Iris pigment epithelial cell (primary cell): ENCODE measurements at regions not wholly inside any gene's neighbourhood (a gene's known extent, or its start where the extent isn't known, plus 50 kb on each side); places are given as distances from the start of the nearest gene placed in this dataset.
A peak's percentile ranks its signal among the peaks of the same experiment; 100 is the strongest.

ENCODE experiments used
- DNase-seq: peaks from one replicate; pipeline ENCODE4 v3.0.0-alpha.2; 2011; ENCODE audit warnings: low read depth

- DNase-seq = no peak
These were observed 1124.9 kb upstream of the ZEB2 start for GRCh38 chr2:145644820-145645302.

DNA sequence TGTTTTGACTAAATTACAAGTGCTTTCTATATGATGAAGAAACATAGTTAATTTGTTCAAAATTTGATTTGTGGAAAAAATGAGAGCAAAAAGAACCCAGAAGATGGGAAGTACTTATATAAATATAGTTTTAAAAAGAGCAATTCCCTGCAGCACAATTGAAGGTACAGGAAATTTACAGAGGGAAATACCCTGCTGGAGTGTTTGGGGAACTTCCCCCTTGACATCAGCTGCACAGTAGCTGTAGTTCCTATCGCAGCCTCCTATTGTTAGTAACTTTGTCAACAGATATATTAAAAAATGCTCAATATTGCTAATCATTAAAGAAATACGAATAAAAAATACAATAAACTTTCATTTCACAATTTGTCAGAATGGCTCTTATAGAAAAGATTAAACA lies 1118.8 kb upstream of the ZEB2 start:
- no peak for DNase-seq

DNA sequence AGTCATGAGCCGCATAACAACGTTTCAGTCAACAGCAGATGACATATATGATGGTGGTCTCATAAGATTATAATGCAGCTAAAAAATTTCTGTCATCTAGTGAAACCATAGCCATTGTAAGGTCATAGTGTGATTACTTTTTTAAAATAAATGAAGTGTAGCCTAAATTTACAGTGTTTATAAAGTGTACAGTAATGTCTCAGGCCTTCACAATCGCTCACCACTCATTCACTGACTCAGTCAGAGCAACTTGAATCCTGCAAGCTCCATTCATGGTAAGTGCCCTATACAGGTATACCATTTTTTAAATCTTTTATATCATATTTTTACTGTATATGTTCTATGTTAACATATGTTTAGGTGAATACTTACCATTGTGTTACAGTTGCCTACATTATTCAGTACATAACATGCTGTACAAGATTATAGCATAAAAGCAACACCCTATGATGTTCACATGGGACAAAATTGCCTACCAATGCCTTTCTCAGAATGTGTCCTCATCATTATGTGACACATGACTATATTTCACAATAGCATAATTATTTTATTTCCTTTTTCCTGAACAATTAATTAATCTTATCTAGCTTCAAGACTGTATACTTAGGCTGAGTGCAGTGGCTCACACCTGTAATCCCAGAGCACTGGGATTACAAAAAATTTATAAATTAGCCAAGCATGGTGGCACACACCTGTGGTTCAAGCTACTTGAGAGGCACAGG lies 1115.9 kb upstream of the ZEB2 start:
- DNase-seq = no peak

- peak; percentile 18 for DNase-seq
These were observed 1111.6 kb upstream of the ZEB2 start for GRCh38 chr2:145631561-145631960.

DNA sequence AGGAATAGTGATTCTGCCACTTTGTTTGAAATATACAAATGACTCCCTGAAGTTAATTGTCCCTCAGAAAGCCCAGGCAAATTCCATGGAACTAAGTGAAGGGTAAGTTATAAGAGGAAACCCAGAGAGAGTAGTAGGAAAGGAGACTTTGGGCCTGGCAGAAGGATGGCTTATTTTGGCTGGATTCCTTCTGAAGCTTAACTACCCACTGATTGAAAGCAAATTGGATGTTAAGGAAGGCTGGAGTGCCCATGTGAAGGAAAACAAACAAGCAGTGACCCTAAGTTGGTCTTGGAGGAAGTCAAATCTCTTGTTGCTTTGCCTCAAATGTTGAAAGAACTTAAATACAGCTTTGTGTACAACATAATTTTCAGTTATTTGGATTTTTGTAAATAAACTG lies 1106.4 kb upstream of the ZEB2 start:
- no peak for DNase-seq

- no peak for DNase-seq
These were observed 1105.2 kb upstream of the ZEB2 start for GRCh38 chr2:145625111-145625510.

DNA sequence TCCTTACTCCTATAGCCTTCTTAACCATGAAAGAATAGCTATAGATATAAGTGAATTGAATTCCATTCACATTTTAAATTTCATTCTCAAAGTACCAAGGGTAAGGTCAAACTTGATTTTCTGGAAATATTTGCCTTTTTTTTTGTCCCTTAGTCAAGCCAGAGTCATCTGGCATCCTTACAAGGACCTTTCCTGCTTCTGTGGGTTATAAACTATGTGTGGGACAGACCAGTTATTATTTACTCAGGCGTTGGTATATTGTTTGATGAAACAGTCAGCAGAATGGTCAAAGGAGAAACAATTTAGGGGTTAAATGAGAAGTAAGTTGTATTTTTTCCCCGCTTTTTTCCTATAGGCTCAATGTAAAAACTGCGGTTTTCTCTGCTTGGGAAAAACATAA lies 1103.2 kb upstream of the ZEB2 start:
- peak; percentile 45 for DNase-seq

- DNase-seq = no peak
These were observed 1102.4 kb upstream of the ZEB2 start for GRCh38 chr2:145622285-145622684.

- DNase-seq = peak; percentile 50
These were observed 1098.0 kb upstream of the ZEB2 start for GRCh38 chr2:145617906-145618305.

DNA sequence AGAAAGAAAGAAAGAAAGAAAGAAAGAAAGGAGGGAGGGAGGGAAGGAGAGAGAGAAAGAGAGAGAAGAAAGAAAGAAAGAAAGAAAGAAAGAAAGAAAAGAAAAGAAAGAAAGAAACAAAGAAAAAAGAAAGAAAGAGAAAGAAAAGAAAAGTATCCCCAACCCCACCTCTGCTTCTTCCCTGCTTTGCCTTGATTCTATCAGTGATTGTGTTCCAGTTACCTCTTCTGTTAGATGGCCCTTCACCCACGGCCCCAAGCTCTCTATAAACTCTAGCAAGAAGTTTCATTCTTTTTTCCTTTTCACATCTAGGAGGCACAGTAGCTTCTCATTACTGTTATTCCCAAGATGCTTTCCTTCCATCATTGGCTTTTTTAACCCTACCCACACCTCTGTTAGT lies 1097.5 kb upstream of the ZEB2 start:
- no peak for DNase-seq

GRCh38 chr2:145615626-145616025 lies 1095.7 kb upstream of the ZEB2 start:
- DNase-seq = no peak

DNA sequence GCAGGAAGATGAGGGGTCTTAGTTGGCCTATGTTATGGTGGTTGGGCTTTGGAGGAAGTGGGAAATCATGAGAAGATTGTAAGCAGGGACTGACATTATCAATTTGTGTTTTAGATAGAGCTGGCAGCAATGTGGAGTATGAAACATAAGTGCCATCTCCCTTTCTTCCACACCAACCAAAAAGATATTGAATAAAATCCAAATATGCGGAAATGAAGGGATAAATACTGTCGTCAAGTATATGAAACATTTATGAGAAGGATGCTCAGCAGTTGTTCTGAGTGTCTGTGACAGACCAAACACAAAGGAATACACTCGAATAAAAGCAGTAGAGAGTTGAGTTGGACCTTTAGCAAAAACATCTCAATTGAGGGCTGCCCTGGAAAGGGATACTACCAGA lies 1090.0 kb upstream of the ZEB2 start:
- no peak for DNase-seq

DNA sequence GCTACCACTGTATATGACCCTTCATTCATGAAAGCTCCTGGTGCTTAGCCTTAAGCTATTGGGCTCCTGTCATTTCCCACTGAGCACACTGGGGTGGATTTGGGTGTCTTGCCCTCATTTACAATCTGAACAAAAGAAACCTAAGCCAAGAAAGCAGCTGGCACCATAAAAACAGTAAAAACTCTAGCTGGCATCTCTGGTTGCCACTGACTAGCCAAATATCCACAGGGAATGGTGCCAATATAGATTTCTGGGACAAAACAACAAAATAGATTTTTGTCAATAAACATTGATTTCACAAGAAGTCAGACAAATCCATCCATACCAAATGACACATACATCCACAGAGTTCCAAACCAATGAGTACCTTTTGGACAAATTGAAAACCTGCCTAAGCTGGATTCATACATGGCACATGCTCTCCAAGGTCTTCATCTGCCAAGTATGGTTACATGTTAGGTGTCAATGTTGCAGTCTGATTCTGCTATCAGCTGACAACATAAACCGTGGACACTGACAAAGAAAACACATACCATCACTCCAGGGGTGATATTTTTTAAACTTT lies 1081.5 kb upstream of the ZEB2 start:
- no peak for DNase-seq

DNA sequence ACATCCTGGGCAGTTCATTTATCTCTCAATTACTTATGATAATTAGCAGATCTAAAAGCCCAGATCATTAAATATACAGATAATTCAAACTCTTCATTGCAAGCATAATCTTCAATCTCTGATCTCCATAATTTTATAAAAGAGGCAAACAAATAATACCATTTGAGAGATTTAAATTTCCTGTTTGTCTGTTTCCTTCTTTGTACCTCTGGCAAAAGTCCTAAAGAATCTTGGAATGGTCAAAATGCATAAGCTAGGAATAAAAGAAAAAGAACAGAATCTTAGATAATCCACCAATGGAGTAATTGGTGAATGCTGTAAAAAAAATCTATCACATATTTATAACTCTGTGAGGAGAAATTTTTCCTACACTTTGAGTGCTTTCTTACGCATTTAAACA lies 1080.9 kb upstream of the ZEB2 start:
- DNase-seq = no peak

GRCh38 chr2:145599756-145600155 lies 1079.8 kb upstream of the ZEB2 start:
- DNase-seq = peak; percentile 75

GRCh38 chr2:145598434-145598833 lies 1078.5 kb upstream of the ZEB2 start:
- peak; percentile 88 for DNase-seq

GRCh38 chr2:145597809-145598208 lies 1077.9 kb upstream of the ZEB2 start:
- peak; percentile 84 for DNase-seq

GRCh38 chr2:145597006-145597405 lies 1077.1 kb upstream of the ZEB2 start:
- DNase-seq = peak; percentile 40

GRCh38 chr2:145596416-145596815 lies 1076.5 kb upstream of the ZEB2 start:
- no peak for DNase-seq

DNA sequence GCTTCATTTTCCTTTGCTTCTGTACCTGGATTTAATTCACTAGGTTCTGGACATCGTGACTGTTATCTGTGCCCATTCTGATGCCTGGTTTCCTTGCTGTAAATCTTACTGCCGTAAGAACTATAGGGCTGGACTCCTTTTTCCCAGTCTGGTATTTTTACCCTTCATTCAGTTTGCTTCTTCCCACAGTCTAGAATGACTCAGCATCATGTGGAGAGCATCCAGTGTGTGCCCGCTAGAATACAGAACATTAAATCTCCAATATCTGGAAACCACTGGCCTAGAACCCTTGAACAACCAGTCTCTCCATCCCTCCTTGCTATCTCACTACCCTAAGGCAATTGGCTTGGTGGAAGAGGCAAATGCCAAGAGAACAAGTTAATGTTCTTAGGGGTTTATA lies 1075.4 kb upstream of the ZEB2 start:
- DNase-seq = peak; percentile 64

- peak; percentile 96 for DNase-seq
These were observed 1074.2 kb upstream of the ZEB2 start for GRCh38 chr2:145593991-145594614.

- no peak for DNase-seq
These were observed 1073.4 kb upstream of the ZEB2 start for GRCh38 chr2:145593280-145593679.

DNA sequence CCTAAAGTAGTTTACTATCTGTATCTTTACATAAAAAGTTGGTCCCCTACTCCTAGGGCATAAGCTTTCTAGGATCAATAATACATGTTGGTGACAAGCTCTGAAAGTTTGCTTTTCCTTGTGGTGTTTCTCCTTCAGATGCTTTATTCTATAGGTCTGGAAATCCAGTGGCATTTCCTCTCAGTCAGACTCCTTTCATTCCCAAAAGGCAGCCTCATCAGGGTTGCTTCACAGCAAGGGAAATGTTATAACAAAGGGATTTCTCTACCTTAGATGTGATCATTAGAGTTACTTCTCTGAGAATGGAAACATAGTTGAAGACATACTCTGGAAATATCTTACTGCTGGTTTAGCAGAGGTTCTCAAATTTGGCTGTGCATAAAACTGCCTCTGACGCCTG lies 1072.4 kb upstream of the ZEB2 start:
- DNase-seq = peak; percentile 38
